Endothelial cell of umbilical vein (primary cell): ENCODE measurements at regions not wholly inside any gene's neighbourhood (a gene's known extent, or its start where the extent isn't known, plus 50 kb on each side); places are given as distances from the start of the nearest gene placed in this dataset.

Experiments
- TF ChIP-seq, protein P1 (sequence below), 2 donors: IDR thresholded peaks; 1 replicate in 1 of 2; 2 replicates in 1 of 2; pipeline ENCODE4 v1.5.1; 2011; ENCODE audit warnings: low read length in 2 of 2, mild to moderate bottlenecking in 2 of 2, moderate library complexity in 2 of 2, control low read depth in 1 of 2, inconsistent platforms in 1 of 2, low read depth in 1 of 2; ENCODE audit not compliant: insufficient read depth in 1 of 2; ENCODE audit errors: extremely low read depth in 1 of 2
- TF ChIP-seq, protein P2 (sequence below): IDR thresholded peaks from 2 replicates; pipeline ENCODE4 v1.6.1; 2011; ENCODE audit not compliant: insufficient read depth, insufficient read length

- TF ChIP-seq, protein P1, sequence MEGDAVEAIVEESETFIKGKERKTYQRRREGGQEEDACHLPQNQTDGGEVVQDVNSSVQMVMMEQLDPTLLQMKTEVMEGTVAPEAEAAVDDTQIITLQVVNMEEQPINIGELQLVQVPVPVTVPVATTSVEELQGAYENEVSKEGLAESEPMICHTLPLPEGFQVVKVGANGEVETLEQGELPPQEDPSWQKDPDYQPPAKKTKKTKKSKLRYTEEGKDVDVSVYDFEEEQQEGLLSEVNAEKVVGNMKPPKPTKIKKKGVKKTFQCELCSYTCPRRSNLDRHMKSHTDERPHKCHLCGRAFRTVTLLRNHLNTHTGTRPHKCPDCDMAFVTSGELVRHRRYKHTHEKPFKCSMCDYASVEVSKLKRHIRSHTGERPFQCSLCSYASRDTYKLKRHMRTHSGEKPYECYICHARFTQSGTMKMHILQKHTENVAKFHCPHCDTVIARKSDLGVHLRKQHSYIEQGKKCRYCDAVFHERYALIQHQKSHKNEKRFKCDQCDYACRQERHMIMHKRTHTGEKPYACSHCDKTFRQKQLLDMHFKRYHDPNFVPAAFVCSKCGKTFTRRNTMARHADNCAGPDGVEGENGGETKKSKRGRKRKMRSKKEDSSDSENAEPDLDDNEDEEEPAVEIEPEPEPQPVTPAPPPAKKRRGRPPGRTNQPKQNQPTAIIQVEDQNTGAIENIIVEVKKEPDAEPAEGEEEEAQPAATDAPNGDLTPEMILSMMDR (IDR thresholded peaks at IDR 0.05; ENCODE audit: extremely low read depth in 1 of 2, insufficient read depth in 1 of 2, low read depth in 1 of 2, low read length in 2 of 2): no peak
- TF ChIP-seq, protein P2, sequence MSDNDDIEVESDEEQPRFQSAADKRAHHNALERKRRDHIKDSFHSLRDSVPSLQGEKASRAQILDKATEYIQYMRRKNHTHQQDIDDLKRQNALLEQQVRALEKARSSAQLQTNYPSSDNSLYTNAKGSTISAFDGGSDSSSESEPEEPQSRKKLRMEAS: no peak
Observed at GRCh38 chr4:140315438-140315837, 58.0 kb upstream of the SCOC start.
